ENCODE measurements at regions not wholly inside any gene's neighbourhood (a gene's known extent, or its start where the extent isn't known, plus 50 kb on each side); places are given as distances from the start of the nearest gene placed in this dataset.

DNA sequence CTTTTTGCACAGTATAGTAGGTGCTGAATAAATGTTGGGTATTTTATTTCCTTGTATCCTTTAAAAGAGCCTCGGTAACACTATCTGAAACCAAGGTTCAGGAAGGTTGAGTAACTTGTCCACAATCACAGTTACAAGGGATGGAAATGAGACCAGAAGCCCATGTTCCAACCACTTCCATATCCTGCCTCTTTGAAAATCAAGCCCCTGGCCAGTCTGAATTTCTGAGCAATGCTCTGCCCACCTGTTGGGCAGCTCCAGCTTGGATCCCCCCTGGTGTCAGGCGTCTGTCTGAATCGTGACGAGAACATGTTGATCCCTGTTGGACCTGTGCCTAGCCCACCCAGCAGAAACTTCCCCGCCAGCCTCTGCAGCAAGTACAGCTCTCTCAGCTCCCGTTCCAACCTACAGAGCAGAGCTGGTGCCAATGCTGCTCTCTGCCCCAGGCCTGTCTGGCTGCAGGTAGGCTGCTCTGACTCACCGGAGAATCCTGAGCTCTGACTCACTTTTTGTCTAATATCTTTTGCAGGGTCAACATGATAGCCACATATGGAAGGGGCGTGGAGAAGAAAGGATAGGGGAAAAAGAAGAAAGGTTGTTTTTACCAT, 595.5 kb downstream of the INHBA start:
- no peak for DNase-seq (ENCODE audit: low read depth)
- H3K4me3 ChIP-seq (ENCODE audit: control insufficient read depth, low read depth, low read length) = no peak overlapping the region
- TF ChIP-seq, protein P1, sequence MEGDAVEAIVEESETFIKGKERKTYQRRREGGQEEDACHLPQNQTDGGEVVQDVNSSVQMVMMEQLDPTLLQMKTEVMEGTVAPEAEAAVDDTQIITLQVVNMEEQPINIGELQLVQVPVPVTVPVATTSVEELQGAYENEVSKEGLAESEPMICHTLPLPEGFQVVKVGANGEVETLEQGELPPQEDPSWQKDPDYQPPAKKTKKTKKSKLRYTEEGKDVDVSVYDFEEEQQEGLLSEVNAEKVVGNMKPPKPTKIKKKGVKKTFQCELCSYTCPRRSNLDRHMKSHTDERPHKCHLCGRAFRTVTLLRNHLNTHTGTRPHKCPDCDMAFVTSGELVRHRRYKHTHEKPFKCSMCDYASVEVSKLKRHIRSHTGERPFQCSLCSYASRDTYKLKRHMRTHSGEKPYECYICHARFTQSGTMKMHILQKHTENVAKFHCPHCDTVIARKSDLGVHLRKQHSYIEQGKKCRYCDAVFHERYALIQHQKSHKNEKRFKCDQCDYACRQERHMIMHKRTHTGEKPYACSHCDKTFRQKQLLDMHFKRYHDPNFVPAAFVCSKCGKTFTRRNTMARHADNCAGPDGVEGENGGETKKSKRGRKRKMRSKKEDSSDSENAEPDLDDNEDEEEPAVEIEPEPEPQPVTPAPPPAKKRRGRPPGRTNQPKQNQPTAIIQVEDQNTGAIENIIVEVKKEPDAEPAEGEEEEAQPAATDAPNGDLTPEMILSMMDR (conservative IDR thresholded peaks at IDR 0.05; ENCODE audit: control insufficient read depth, insufficient read depth, low read depth, low read length) = no peak

DNA sequence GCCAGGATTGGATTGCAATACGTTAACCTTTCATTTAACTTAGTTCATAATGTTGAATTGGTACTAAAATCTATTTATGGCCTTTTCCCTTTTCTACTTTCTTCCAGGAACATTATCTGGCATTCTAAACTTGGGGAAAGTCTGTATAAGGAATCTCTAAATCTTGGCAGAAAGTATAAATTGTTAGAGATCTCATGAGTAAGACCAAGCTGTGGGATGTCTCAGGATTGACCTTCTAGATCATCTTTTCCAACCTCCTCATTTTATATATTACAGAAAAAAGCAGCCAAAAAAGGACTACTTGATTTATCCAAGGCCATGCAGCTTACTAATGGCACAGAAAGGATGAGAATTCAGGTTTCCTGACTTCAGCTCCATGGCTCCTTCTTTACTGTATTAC, 598.3 kb downstream of the INHBA start:
- peak; percentile 61 for DNase-seq (ENCODE audit: low read depth)
- no peak overlapping the region for H3K4me3 ChIP-seq (ENCODE audit: control insufficient read depth, low read depth, low read length)
- TF ChIP-seq, protein P1 (conservative IDR thresholded peaks at IDR 0.05; ENCODE audit: control insufficient read depth, insufficient read depth, low read depth, low read length) = no peak

DNA sequence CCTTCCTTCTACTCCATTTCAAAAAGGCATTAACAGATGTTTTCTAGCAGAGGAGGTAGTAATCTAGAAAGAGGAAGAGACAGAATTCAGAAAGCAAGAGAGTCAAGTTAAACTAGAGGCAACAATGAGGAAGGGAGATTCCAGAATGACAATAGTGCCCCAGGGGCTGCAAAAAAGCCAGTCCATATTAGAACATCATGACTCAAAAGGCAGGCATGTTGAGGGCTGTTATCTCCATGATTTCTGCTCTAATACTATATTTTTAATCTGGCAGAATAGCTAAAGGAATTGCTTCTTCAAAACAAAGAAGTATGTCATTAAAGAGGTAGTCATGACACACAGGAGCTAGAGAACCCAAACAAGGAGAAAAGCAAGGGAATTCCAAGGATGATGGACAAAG, 599.6 kb downstream of the INHBA start:
- no peak overlapping the region for H3K4me3 ChIP-seq (ENCODE audit: control insufficient read depth, low read depth, low read length)
- no peak for DNase-seq (ENCODE audit: low read depth)

DNA sequence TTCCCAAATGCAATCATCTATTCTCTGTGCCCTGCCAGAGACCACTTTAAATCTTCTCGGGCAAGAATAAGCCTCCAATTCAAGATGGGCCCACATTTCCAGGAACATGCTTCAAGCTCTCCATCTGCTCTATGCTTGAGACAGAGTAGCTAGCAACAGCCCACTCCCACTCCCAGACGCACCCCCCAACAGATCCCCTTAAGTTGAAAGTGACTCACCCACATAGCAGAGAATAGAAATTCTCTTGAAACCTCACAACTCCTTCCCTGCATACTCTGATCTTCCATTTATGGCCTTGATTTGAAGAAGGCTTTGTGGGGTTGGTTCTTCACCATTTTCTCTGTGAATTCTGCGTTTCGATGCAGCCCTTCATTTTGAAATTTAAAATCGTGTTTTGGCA, 604.0 kb downstream of the INHBA start:
- no peak overlapping the region for H3K4me3 ChIP-seq (ENCODE audit: control insufficient read depth, low read depth, low read length)
- DNase-seq (ENCODE audit: low read depth) = no peak

More for the DNA sequence above, 599.6 kb downstream of the INHBA start:
- TF ChIP-seq, protein P1 (conservative IDR thresholded peaks at IDR 0.05; ENCODE audit: control insufficient read depth, insufficient read depth, low read depth, low read length) = no peak

DNA sequence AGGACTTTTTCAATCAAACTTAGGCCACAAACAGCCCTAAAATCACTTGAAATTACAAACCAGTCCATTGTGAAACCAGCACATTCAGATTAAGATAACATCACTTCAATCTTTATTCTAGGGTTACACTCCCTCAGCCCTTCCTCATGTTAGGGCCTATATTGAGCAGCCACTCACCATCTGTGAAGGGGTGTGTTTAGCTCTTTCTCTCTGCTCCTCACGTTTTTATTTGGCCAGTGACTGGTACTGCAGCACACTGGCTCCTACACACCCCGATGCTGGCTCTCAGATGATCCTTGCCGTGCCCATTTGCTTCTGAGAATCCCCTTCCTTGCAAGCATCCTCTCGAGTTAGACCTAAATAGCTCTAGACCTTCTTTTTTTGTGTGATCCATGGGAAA, 604.5 kb downstream of the INHBA start:
- DNase-seq (ENCODE audit: low read depth) = no peak
- H3K4me3 ChIP-seq (ENCODE audit: control insufficient read depth, low read depth, low read length) = no peak overlapping the region
- TF ChIP-seq, protein P1 (conservative IDR thresholded peaks at IDR 0.05; ENCODE audit: control insufficient read depth, insufficient read depth, low read depth, low read length) = no peak

More for the DNA sequence above, 604.0 kb downstream of the INHBA start:
- TF ChIP-seq, protein P1 (conservative IDR thresholded peaks at IDR 0.05; ENCODE audit: control insufficient read depth, insufficient read depth, low read depth, low read length) = no peak

DNA sequence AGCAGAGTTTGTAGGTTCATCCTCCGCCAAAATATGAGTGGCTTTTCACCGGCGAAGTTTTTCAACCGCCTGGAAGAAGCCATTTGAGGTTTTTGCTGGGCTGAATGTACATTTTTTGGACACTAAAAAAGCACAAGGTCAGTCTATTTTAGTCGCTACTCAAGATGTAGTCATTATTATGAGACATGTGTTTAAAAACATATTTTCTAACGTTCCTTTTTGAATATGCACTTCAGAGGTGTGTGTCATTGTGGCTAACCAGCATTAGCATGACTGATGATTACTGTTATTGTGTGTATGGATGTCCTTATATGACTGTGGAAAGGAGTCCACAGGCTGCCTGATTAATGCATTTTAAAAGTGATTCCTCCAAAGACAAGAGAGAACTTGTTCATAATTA, 605.4 kb downstream of the INHBA start:
- DNase-seq (ENCODE audit: low read depth) = peak; percentile 90

More for the DNA sequence above, 605.4 kb downstream of the INHBA start:
- TF ChIP-seq, protein P1 (conservative IDR thresholded peaks at IDR 0.05; ENCODE audit: control insufficient read depth, insufficient read depth, low read depth, low read length) = no peak
- no peak overlapping the region for H3K4me3 ChIP-seq (ENCODE audit: control insufficient read depth, low read depth, low read length)

All from fibroblast of mammary gland (primary cell).